Hematopoietic multipotent progenitor cell treated with erythropoietin and hydrocortisone succinate and interleukin-3 and kit ligand, for 15 days (in vitro differentiated cells): ENCODE measurements at regions not wholly inside any gene's neighbourhood (a gene's known extent, or its start where the extent isn't known, plus 50 kb on each side); places are given as distances from the start of the nearest gene placed in this dataset.
"Not testable (repeated sequence)": the region's sequence is repeated elsewhere in the genome, so short reads cannot be mapped to it uniquely, and the experiment has no call there.

Experiments
- DNase-seq: peaks from one replicate; pipeline ENCODE4 v3.0.0-alpha.2; 2015; ENCODE audit warnings: low spot score

DNA sequence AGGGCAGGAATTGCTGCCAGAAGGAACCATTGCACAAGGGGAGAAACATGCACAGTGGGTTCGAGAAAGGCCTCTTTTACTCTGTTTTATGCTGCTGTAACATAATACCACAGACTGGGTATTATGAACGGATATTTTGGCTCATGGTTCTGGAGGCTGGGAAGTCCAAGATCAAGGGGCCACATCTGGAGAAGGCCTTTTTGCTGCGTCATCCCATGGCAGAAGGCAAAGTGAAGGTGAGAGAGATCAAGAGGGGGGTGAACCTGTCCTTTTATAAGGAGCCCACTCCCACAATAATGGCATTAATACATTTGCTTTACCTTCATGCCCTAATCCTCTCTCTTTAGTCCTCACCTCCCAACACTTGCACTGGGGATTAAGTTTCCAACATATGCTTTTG lies 136.9 kb upstream of the ALDH1B1 start:
- DNase-seq, result no peak

DNA sequence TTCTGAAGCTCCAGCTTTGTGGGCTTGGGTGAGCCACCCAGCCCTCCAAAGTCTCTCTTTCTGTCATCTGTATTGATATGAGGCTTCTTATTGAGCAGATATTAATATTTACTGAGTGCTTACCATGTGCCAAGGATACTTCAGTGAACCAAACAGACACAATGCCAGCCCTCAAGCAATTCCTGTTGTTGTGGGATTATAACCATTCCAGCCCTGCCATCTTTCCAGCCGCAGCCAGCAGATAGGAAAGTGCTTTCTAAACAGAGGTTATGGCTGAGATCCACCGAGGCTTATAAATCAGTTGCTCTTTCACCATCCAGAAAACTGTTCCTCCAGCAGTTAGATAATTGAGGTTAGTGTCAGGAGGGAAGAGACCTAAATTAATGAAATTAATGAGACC lies 137.7 kb upstream of the ALDH1B1 start:
- DNase-seq, result no peak

DNA sequence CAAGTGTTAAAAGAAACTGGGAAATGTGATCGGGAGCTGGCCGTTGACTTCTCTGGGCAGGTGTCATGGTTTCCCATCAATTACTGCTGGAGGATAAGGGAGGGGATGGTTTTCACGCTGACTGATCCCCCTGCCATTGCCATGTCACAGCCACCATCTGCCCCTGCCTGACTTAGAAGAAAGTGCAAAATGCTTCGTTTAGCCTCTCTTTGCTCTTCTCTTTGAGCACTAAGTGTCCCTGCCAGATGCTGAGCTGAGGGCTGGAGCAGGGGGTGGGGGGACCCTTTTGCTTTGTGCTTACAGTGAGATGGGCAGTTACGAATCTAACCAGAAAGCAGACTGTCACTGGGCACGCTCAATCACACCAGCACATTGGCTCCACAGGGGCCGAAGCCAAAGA lies 138.4 kb upstream of the ALDH1B1 start:
- no peak for DNase-seq

DNA sequence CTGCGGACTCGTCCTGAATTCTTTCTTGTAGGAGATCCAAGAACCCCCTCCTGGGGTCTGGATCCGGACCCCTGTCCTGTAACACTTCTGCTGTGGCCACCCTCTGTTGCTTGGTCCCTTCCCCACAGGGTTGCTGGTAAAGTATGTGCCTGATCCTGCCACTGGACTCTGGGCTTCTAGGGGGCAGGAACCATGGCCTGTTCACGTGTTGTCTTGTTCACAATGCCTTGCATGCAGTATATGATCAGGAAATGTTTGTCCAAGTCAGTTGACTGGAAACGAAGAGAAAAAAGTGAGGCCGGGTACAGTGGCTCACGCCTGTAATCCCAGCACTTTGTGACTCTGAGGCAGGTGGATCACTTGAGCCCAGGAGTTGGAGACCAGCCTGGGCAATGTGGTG lies 139.3 kb upstream of the ALDH1B1 start:
- DNase-seq, result no peak

DNA sequence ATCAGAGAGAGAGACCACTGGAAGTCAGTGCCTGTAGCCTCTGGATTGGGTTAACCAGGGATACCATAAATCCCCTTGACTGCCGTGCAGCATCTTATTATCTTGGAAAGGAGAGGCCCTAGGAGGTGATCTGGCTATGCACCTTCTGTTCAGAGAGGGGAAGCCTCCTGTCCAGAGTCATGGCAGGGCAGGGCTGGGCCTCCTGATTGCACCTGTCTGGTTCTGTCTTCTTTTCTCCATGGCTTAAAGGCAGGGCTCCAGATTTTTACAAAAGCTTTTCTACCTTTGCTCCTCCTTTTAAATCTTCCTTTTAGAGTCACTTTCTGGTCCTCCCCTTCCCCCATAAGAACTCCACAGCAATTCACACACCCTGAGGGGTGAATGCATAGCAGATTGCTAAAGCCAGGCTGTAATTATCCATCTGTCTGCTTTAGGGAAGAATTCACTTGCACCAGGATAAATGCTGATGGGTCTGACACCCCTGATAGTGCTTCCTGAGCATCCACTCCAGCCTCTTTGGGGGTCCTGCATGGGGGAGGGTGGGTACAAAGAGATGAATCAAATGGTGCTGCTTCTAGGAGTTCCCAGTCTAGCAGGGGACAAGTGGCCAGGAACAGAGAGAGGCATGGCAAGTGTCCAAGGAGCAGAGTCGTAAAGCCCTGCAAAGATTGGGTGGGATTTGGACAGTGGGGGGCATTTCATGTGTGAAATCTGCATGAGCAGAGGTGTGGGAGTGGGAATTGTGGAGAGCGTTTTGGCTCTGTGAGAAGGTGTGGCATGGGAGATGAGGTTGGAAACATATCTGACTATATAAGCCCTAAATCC lies 141.3 kb upstream of the ALDH1B1 start:
- DNase-seq, result no peak

DNA sequence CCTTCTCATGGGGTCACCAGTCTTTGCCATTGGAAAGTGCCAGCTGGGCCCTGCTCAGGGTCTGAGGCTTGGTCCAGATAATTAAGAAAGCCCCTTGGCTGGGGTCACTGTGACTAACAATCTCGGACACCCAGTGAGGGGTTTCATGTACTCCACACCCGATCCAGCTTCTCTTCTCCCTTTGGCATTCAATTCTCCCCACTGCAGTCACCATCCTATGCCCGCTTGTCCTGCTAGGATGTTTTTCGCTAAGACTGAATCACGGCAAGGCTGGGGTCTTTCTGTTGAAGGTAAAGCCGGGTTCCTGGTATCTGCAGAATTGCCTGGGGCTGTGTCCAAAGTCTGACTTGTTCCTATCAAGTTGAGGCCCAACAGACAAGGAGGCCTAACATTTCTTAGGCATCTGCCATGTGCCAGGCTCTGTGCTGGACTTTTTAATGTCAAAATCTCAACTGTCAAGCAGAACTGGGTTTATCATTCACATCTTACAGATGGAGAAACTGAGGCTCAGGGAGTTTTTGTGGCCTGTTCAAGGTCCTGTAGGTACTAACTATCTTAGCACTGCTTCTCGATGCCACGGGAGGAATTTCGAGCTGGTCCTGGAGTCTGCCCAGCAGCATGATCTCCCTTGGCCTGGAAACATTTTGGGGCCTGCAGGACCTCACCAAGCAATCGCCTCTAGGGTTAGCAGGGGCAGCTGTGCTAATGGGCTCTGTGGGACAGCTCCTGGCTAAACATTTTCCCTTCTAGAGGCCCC lies 142.0 kb upstream of the ALDH1B1 start:
- DNase-seq, result no peak

DNA sequence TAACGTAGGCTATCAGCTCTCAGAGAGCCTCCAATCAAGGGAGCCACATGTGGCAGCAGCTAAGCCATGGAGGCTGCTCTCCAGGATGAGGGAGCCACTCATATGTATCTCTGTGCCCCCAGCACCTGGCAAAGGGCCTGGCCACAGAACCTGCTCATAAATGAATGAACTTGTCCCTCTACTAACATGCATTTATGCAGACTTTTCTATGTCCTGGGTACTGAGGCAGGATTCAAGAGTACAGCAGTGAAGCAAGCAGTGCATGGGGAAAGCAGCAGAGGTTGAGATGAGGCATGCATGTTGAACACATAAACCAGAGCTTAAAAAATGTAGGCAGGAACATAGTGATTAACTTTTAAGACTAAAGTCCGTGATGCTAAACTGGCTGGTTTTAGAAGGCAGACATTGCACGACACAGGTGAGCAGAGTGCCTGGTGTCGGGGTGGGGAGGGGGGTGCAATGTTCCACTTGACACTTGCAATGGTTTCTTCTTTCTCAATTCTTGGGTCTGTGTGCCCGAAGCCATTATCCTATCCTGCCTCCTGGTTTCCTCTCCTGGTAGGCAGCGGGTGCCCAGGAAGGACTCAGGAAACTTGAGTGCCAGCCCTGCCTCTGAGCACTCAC lies 142.8 kb upstream of the ALDH1B1 start:
- DNase-seq, result no peak

DNA sequence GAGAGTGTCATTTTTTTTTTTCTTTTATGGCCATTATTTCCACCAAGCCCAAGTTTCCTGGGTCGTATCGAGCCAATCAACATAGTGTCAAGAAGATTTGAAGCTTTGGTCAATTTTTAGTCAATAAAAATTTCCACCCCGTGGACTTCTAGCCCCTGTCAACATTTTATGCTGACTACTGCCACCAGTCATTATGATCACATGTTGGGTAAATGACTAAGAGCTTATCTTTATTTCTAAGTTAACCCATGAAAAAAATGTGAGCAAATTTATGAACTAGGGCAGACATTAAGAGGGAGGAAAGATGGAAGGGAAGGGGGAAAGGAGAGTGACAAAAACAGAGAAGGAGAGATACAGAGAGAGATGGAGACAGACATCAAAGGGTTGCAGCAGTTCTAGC lies 143.5 kb upstream of the ALDH1B1 start:
- no peak for DNase-seq

DNA sequence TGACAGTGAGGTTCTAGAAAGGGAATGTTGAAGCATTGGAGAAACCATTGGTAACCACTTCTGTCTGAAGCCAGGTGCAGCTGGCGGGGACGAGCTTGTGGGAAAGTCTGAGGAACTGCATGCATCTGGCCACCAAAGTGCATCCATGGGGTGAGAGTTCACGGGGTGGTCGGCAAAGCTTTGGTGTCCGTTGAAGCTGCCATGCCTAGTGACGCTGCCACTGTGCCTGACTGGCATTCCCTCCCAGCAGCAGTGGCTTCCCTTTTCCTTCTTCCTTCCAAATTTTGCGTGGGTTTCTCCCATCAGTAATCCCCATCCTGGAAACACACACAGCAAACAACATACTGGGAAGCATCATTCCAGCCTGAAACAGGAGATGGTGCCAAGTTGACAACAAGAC lies 145.7 kb upstream of the ALDH1B1 start:
- no peak for DNase-seq

DNA sequence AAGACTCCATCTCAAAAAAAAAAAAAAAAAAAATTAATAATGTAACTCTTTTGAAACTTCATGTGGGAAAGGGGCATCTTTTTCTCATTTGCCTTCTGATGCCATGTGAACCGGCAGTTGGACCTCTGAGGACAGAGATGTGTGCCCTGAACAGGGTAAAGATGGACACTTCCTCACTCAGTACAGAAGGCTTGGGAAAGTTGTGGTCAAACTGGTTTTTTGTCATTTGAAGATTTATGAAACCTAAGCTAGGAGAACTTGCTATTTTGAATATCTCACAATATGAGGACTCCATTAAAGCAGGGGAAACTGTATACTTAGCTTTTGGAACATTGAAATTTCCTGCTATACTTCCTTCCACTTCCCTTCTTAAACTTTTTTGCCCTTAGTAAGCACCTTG lies 147.5 kb upstream of the ALDH1B1 start:
- DNase-seq, result no peak

DNA sequence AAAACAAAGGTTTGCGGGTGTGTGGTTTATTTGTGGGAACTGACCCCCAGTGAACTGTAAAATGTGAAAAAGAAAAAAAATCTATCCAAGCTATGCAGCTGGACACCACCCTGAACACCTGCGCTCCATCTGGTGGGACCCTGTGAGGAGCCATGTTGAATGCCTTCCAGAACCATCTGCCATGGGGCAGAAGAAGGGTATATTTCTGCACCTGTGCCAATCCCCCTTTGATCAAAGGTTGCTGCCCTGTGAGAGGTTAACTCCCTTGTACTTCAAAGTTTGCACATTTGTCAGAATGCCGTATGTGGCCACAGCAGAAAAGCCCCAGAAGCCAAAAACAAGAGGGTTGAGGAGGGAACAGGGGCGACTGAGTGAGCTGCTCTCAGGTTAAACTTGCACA lies 148.5 kb upstream of the ALDH1B1 start:
- no peak for DNase-seq

DNA sequence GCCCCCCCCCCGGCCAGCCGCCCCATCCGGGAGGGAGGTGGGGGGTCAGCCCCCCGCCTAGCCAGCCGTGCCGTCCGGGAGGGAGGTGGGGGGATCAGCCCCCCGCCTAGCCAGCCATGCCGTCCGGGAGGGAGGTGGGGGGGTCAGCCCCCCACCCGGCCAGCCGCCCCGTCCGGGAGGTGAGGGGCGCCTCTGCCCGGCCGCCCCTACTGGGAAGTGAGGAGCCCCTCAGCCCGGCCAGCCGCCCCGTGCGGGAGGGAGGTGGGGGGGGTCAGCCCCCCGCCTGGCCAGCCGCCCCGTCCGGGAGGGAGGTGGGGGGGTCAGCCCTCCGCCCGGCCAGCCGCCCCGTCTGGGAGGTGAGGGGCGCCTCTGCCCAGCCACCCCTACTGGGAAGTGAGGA lies 150.4 kb upstream of the ALDH1B1 start:
- DNase-seq, result not testable (repeated sequence)

DNA sequence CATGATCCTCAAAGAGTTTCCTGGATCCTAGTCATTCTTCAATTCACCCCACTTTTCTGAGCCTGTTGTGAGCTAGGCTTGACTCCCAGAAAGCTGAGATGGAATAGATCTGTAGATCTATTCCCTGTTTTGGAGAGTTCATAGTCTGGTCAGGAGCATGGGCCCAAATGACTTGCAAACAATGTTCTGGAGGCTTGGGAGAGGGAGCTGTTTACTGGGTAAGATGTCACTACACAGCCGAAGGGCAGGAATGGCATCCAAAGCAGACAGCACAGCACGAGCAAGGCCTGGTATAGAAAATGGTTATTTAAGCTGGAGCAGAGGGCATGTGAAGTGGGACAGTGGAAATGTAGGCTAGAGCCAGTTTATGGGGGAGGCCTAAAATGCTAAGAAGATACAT lies 152.5 kb upstream of the ALDH1B1 start:
- no peak for DNase-seq

DNA sequence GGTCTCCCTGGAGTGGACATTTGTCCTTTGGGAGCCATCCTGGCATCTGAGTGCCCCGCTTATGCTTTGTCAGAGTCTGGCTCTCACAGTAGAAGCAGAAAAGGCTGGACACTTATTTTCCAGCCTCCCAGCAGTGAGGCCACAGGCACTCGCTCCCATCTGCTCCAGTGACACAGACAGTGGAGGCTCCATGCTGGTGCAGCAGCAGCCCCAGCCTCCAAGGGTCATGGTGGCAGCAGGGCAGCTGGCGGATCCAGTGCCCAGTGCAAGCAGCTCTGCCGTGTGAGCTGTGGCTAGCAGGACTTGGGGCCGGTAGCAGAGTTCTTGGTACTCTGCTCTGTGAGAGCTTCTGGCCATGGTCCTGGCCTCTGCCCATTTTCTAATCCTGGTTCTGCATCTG lies 157.3 kb upstream of the ALDH1B1 start:
- DNase-seq, result no peak

DNA sequence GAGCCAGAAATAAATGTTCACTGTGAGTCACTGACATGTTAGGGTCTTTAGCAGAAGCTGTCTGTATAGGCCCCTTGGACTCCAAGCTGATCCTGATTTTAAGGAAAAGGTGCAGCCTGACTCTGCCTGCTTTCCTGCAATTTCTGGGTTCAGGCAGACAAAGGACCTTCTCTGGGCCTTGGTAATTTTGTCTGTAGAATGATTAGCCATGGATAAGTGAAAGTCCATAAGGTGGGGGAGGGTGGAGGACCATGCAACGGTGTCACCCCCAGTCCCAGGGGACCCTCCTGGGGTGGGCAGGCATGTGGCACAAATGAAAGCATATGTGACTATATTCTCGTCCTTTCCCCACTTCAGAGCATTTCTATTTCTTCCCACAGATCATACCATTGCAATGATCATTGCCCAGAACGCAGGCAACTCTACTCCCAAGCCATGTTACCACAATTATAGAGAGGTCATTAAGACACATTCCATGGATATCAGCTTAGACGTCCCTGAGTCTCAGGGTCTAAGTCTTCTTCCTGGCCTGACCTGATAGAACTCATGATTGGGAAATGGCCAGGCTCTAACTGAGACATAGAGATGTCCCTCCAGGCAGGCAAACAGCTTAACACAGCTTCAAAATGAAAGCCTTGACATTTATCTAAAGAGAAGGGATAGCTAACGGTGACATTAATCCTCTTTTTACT lies 157.9 kb upstream of the ALDH1B1 start:
- DNase-seq, result no peak

DNA sequence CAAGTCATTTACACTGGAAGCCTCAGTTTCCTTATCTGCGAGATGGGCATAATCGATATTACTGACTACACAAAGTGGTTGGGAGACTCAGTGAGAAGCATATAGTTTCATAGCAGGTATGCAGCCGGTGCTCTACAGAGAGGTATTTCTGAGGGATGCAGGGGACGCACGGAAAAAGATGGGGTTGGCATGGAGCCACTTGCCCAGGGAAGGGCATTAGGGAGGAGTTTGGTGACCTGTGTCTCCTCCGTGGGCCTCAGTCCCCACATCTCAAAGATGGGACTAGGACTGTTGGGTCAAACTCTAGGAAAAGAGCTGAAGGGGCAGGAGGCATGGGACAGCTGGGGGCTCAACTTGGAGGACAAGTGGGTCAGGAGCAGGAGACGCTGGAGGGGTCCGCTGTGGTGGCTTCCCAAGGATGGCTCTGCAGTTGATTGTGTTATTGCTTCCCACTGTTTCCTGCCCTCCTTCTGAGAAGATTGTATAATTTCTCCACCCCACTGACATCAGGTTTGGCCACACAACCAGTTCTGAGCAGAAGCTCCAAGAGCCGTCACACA lies 158.6 kb upstream of the ALDH1B1 start:
- DNase-seq, result no peak

DNA sequence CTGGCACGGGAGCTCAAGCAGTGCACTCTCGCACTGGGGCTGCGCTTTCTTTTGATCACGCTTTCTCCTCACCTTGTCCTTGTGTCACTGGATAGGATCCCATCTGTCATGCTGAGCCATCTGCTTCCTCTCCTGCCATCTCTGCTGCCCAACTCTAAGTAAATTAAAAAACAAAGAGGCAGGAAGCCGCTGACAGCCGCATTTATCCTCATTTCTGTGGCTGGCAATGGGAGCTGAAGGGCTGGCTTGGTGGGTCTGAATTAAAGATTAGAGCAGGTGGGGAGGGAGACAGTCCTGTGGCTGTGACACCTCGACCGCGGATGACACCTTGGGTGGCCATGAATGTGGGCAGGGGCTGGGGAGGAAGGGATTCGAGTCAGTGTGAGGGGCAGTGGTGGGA lies 159.2 kb upstream of the ALDH1B1 start:
- DNase-seq, result no peak

DNA sequence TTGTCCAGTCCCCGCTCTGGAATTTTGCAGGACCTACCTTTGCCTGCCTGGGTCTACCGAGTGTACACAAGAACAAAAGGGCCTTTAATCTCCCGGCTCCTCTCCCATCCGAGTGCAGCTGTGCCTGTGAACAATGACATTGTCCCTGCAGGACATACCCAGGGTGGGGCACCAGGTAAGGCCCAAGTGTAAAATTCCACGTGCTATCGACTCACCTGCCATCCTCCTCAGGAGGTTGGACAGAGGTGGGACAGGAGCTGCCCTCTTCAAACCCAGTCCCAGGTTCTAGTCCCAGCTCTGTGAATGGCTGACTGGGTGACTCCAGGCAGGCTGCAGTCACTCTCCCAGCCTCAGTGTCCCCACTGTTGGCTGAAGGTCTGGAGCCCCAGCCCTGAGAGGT lies 159.6 kb upstream of the ALDH1B1 start:
- no peak for DNase-seq

DNA sequence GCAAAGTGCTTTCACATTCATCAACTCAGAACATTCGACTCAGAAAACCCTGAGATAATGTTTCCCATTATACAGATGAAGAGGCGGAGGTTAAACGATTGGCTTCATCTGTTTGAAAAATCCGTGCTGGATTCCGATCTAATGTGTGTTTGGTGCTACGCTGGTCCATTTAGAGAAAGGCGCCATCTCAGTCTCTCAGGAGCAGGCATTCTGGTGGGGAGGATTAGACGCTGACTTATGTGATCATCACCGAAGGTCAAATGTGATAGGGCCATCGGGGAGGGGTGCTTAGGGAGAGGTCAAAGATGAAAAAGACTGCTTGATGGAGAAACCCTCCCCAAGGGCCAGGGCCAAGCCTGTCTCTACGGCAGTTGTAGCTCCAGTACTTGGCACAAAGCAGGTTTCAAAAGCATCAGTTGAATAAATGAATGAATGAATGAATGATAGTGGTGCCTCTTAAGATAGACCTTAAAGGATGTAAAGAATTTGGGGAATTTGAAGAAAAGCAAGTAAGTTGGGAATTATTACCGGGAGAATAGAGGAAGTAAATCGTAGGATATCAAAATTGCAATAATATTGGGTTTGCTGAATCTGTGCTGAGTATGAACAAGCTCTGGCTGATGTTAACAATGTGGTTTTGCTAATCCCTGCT lies 160.6 kb upstream of the SHB start:
- DNase-seq, result no peak

DNA sequence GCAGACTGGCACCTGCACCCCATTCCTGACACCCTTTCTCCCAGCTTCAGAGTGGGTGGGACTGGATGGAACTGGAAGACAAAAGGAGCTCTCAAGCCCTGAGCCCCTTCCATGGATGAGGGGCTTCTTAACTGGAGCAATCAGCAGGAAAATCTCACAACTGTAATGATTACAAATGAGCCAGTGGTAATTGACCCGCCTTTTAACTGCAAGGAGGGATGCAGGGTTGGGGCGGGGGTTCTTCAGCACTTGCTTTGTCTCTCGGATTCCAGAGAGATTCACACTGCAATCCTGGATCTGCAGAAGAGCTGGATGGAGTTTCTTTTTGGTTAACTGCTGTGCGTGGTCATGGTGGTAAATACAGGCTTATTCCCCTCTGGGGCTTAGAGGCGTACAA lies 160.1 kb upstream of the SHB start:
- DNase-seq, result no peak

DNA sequence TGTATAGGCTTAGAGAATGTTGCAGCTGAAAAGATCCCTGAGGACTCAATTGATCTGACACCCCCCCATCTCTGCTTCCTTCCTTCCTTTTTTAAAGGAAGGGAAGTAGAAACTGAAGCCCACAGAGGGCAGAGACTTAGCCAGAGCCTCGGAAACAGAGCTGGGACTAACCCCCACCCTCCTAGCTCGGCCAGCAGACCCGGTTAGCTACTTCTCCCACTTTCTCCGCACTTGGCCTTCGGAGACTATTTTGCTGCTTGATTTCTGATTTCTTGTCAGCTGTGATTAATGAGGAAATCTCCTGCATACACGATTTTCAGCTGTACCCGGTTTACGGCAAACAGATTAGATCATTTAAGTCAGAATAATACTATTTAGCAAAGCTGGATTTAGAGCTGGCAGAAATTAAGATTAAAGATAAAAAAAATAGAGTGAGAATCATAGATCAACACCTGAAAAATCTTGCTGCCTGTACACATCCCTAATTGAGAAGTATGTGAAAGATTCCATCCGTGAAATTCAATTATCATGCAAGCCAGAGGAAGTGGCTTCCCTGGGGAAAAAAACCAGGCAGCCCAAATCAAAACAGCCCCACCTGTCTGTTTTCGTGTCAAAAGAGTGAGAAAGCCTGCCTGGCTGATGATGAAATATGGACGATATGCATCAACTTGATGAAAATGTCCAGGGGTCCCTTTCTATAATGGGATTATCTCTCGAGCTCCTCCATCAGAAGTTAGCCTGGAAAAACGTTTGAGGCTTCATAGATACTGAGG lies 159.5 kb upstream of the SHB start:
- DNase-seq, result no peak
